Fibroblast of mammary gland (primary cell): ENCODE measurements at regions not wholly inside any gene's neighbourhood (a gene's known extent, or its start where the extent isn't known, plus 50 kb on each side); places are given as distances from the start of the nearest gene placed in this dataset.
"Not testable (repeated sequence)": the region's sequence is repeated elsewhere in the genome, so short reads cannot be mapped to it uniquely, and the experiment has no call there.

ENCODE experiments used
- DNase-seq: peaks from one replicate; pipeline ENCODE4 v3.0.0-alpha.2; 2010; ENCODE audit warnings: low read depth
- H3K4me3 ChIP-seq: 2 replicates; pipeline ENCODE4 v1.5.1; 2011; ENCODE audit warnings: low read depth, mild to moderate bottlenecking, low read length, moderate library complexity; ENCODE audit not compliant: control insufficient read depth
- CTCF ChIP-seq: conservative IDR thresholded peaks from 2 replicates; pipeline ENCODE4 v1.5.1; 2011; ENCODE audit warnings: low read depth, low read length, inconsistent platforms; ENCODE audit not compliant: control insufficient read depth, insufficient read depth

DNA sequence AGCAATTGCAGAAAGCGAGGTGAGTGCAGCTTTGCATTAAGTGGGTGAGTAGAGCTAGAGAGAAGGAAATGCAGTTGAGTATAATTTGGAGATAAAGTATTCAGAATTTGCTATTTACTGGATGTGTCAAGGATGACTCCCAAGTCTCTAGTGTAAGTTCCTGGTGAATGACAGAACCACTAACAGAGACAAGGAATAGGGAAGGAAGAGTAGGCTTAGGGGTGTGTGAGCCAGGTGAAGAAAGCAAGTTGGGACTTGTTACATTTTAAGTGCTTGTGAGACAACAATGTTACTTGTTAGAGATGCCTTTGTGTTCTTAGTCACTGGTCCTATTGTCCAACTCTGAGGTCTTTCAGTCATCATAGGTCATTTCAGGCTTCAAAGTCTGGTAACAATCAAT is 70.8 kb downstream of the TBC1D26 start:
- H3K4me3 ChIP-seq, DNase-seq: not testable (repeated sequence)

DNA sequence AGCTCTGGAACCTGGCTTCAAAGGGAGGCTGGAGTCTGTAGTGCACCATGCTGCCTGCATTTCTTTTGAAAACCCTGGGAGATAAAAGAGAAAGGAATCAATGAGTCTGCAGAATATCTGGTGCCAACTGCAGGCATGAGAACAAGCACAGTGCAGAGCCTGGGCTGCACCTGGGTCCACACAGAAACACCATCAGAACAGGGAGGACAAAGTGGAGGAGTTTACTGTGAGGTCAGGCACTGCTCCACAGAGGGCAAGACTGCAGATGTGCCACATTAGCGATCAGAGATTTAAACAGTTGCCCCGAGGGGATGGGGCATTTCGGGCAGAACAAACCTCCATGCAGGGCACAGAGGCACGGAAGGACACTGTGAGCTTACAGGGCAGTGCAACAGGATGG is 74.7 kb downstream of the TBC1D26 start:
- not testable (repeated sequence) for H3K4me3 ChIP-seq, DNase-seq

- H3K4me3 ChIP-seq, DNase-seq: not testable (repeated sequence)
Observed at GRCh38 chr17:15813388-15813787, 81.3 kb downstream of the TBC1D26 start.

DNA sequence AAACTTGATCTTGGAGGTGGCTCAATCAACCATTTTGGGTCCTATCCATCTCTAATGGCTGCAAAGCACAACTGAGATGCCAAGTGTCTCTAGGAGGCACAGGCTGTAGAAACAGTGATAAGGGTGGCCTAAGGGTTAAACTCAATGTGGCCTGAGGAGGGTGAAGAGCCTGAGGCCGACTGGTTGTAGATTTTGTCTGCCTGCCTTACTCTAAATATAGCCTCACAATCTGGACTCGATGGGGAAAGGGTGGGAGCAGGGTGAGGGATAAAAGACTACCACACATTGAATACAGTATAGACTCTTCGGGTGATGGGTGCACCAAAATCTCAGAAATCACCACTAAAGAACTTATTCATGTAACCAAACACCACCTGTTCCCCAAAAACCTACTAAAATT is 81.9 kb downstream of the TBC1D26 start:
- not testable (repeated sequence) for H3K4me3 ChIP-seq, DNase-seq

- DNase-seq, H3K4me3 ChIP-seq: not testable (repeated sequence)
Observed at GRCh38 chr17:15817861-15818260, 85.8 kb downstream of the TBC1D26 start.

DNA sequence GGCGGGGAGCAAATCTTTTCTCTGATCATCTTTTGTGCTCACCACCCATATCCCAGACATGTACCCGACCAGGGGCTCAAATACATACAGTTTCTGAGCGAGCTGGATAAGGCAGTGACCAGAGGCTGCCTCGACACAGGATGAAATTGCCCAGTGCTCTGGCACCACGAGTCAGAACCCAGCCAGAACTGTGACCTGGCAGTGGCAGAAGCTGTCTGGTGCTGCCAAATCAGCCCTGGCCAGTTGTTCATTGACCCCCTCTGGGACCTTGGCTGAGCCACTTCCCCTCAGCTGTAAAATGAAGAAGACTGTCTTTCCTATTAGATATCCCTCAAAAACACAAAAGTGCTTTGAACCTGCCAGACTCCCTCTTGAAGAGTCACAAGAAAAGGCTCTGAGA is 90.2 kb downstream of the TBC1D26 start:
- H3K4me3 ChIP-seq, DNase-seq: not testable (repeated sequence)

DNA sequence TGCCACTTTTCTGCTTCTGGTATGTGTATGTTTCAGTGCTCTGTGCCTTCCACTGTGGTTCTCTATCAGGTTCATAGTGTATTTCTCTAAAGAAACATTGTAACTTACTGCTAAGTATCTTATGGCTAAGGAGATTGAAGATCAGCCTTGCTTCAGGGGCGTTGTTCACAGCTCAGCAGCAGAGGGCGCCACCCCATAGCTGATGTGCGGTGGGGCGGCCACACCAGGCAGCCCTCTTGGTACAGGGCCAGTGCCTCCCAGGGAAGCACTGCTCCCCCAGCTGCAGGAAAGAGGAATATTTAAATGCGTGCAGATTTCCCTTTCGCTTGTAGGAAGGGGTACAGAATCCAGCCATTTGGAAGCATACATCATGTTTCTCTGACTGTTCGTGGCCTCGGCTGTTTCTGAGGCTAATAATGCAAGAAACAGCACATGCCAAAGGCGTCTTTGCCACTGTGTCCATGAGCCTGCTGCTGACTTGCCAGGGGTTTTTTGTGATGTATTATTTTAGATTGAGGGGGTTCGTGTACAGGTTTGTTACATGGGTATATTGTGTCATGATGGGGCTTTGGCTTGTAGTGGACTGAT is 96.7 kb downstream of the TBC1D26 start:
- DNase-seq: peak; percentile 64
- TF ChIP-seq CTCF: peak; percentile 63
- not testable (repeated sequence) for H3K4me3 ChIP-seq

DNA sequence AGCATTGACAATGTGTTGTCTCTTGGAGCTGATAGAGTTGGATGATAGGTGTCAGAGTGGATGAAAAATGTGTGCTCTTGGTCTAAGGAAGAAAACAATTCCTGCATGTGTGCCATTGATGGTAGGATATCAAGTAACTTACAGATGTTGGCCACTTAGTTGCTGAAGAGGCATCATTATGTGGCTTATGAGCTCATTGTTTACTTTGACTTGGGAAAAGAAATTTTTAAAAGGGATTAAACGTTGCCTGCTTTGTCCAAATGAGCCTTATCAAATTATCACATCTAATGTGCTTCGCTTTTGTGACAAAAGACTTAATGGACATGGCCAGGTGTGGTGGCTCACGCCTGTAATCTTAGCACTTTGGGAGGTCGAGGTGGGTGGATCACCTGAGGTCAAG is 98.1 kb downstream of the TBC1D26 start:
- not testable (repeated sequence) for H3K4me3 ChIP-seq
- DNase-seq: peak; percentile 15

DNA sequence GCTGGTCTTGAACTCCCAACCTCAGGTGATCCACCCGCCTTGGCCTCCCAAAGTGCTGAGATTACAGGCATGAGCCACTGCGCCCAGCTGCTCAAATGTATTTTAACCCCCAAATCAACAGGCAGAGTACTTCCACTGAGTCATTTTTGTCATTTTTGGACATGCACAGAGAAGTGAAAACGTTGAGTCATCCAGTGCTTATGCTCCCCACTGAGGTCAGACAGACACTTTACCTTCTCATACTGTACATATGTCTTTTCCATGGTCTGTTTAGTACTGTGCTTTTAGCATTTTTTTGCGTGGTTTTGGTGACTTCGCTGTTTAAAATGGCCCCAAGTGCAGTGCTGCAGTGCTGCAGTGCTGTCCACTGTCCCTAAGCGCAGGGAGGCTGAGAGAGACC is 99.1 kb downstream of the TBC1D26 start:
- peak; percentile 84 for DNase-seq
- H3K4me3 ChIP-seq: not testable (repeated sequence)

DNA sequence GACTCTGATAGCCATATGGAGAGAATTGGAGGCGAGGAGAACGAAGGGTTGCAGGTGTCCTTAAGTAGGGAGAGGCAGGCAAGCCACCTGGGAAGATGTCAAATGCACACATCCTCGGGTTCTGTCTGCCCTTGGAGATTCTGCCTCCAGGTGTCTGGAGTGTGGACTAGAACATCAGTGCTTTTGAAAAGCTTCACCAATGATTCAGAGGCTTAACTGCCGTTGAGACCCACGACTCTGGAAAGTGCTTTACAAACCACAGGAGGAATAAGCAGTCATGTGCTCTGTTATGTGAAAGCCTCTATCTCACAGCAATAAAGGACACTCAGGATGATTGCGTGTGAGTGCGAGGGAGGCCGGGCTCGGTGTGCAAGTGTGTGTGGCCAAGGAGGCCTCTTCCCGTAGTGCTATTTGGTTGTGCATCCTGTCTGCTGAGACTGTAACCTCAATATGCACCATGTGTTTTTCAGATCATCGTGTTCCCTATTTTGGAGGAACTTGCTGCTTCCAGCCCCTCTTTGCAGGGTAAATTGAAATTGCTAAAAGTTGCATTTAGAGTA is 100.9 kb downstream of the TBC1D26 start:
- not testable (repeated sequence) for H3K4me3 ChIP-seq, DNase-seq

GRCh38 chr17:15833890-15834289 is 101.8 kb downstream of the TBC1D26 start:
- DNase-seq, H3K4me3 ChIP-seq: not testable (repeated sequence)

DNA sequence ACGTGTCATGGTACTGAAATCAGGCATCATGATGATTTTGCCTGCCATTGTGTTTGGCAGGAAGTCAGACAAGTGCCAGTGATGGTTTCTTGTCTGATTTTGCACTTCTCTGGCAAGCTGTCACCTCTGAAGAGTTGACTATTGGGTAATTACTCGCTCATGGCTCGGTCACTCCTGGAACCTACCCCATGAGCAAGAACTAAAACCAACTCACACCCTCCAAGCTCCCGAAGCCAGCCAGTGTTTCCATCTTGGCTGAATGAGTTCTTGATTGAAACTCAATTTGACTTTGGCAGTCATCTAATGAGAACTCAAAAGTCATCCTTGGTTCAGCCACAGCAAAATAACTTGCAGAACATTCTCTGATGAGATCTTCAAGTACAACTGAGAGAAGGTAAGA is 103.4 kb downstream of the TBC1D26 start:
- H3K4me3 ChIP-seq, DNase-seq: not testable (repeated sequence)

DNA sequence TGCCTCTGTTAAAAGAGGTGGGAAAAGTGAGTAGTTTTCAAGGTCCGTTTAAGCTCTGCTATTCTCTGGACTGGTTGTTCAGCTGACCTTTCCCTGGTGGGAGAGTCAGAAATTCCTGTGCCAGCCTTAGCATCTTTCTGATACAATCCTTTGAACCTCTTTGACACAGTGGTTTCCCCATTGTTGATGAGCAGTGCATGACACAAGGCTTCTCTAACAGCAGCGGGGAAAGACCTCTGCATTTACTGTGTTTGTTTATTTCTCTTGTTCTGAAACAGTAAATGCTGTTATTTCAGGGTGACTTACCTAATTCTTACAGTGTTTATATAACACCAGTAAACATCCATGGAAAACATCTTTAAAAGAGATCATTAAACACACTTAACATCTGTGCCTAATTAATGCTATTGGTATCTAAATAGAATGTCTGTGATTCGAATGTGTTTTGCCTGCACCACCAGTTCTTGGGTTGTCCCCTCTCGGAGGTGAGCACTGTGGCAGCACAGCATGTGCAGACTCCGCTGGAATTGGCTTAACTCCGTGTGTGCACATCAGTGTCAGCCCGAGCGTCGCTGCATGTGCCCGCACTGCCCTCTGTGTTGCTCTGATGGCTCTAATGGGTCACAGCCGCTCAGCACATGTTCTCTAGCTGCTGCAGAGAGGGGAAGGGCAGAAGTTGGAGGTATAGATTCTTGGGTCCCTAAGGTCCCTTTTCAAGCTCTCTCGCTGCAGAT is 104.3 kb downstream of the TBC1D26 start:
- DNase-seq: not testable (repeated sequence)

DNA sequence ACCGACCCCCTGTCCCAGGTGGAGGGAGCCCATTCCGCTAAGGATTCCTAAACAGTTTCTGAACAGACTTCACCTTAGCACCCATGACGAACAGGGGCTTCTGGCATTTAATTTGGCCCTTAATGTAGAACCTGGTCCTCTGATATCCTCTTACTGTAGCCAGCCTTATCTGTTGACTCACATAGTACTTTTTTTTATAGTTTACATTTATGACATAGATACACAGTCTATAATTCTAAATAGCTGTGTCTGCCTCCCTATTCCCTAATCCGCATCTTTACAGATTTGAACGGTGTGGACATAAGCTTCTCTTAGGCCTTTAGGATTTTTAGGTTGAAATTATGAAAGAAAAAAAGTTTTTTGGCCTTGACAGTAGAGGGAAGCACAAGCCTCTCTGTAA is 104.9 kb downstream of the TBC1D26 start:
- not testable (repeated sequence) for H3K4me3 ChIP-seq, DNase-seq

More for the DNA sequence above, 104.3 kb downstream of the TBC1D26 start:
- H3K4me3 ChIP-seq: not testable (repeated sequence)

- H3K4me3 ChIP-seq: not testable (repeated sequence)
- peak; percentile 63 for DNase-seq
Observed at GRCh38 chr17:15847447-15848229, 97.3 kb upstream of the ADORA2B start.
